Activated CD4-positive, alpha-beta T cell treated with anti-CD3 and anti-CD28 coated beads, Interleukin-2, amount 50 U/mL, for 48 hours (primary cell): ENCODE measurements at regions not wholly inside any gene's neighbourhood (a gene's known extent, or its start where the extent isn't known, plus 50 kb on each side); places are given as distances from the start of the nearest gene placed in this dataset.

Source experiments
- DNase-seq, 2 experiments: peaks; one replicate each; pipeline ENCODE4 v3.0.0-alpha.2; 2020

GRCh38 chr3:144390786-144391185 is 419.2 kb downstream of the DIPK2A start:
- DNase-seq, result no peak

GRCh38 chr3:144391236-144391635 is 419.6 kb downstream of the DIPK2A start:
- DNase-seq, result no peak

- no peak for DNase-seq
Observed at GRCh38 chr3:144394032-144394431, 422.4 kb downstream of the DIPK2A start.

GRCh38 chr3:144402430-144402829 is 430.8 kb downstream of the DIPK2A start:
- no peak for DNase-seq

GRCh38 chr3:144403040-144403457 is 431.4 kb downstream of the DIPK2A start:
- no peak for DNase-seq

- no peak for DNase-seq
Observed at GRCh38 chr3:144407335-144407734, 435.7 kb downstream of the DIPK2A start.

- no peak for DNase-seq
Observed at GRCh38 chr3:144409319-144409718, 437.7 kb downstream of the DIPK2A start.

- no peak for DNase-seq
Observed at GRCh38 chr3:144413068-144413467, 441.4 kb downstream of the DIPK2A start.

- no peak for DNase-seq
Observed at GRCh38 chr3:144415492-144415891, 443.9 kb downstream of the DIPK2A start.

GRCh38 chr3:144424606-144425005 is 453.0 kb downstream of the DIPK2A start:
- no peak for DNase-seq

GRCh38 chr3:144426366-144426765 is 454.7 kb downstream of the DIPK2A start:
- DNase-seq, result no peak

- DNase-seq, result no peak
Observed at GRCh38 chr3:144426967-144427366, 455.3 kb downstream of the DIPK2A start.

- no peak for DNase-seq
Observed at GRCh38 chr3:144429719-144430121, 458.1 kb downstream of the DIPK2A start.

- DNase-seq, result no peak
Observed at GRCh38 chr3:144431134-144431533, 459.5 kb downstream of the DIPK2A start.

GRCh38 chr3:144433006-144433405 is 461.4 kb downstream of the DIPK2A start:
- no peak for DNase-seq

GRCh38 chr3:144437989-144438388 is 466.4 kb downstream of the DIPK2A start:
- DNase-seq, result no peak

- no peak for DNase-seq
Observed at GRCh38 chr3:144444061-144444460, 472.4 kb downstream of the DIPK2A start.

- no peak for DNase-seq
Observed at GRCh38 chr3:144444546-144444945, 472.9 kb downstream of the DIPK2A start.

GRCh38 chr3:144455841-144456440 is 484.3 kb downstream of the DIPK2A start:
- no peak for DNase-seq

- DNase-seq, result no peak
Observed at GRCh38 chr3:144457758-144458157, 486.1 kb downstream of the DIPK2A start.

GRCh38 chr3:144458283-144458682 is 486.7 kb downstream of the DIPK2A start:
- no peak for DNase-seq

GRCh38 chr3:144462337-144462736 is 490.7 kb downstream of the DIPK2A start:
- DNase-seq, result no peak

GRCh38 chr3:144463911-144464310 is 492.3 kb downstream of the DIPK2A start:
- no peak for DNase-seq

- no peak for DNase-seq
Observed at GRCh38 chr3:144466114-144466513, 494.5 kb downstream of the DIPK2A start.

- DNase-seq, result no peak
Observed at GRCh38 chr3:144466540-144466939, 494.9 kb downstream of the DIPK2A start.

- DNase-seq, result no peak
Observed at GRCh38 chr3:144470666-144471065, 499.0 kb downstream of the DIPK2A start.
